Brain microvascular endothelial cell (primary cell): ENCODE measurements at regions not wholly inside any gene's neighbourhood (a gene's known extent, or its start where the extent isn't known, plus 50 kb on each side); places are given as distances from the start of the nearest gene placed in this dataset.

Source experiments
- DNase-seq: peaks from one replicate; pipeline ENCODE4 v3.0.0-alpha.2; 2020
- H3K27ac ChIP-seq: fragments of 250-450 bp; sonication (Bioruptor Pico); 2 replicates; pipeline ENCODE4 v1.5.1; 2020; ENCODE audit warnings: mild to moderate bottlenecking, moderate library complexity
- H3K27me3 ChIP-seq: fragments of 250-450 bp; sonication (Bioruptor Pico); replicated peaks from 2 replicates; pipeline ENCODE4 v1.5.1; 2020; ENCODE audit warnings: mild to moderate bottlenecking
- H3K36me3 ChIP-seq: fragments of 250-450 bp; sonication (Bioruptor Pico); replicated peaks from 2 replicates; pipeline ENCODE4 v1.5.1; 2020; ENCODE audit warnings: mild to moderate bottlenecking
- H3K4me3 ChIP-seq: 2 replicates; pipeline ENCODE4 v1.5.1; 2011; ENCODE audit warnings: low read depth, mild to moderate bottlenecking, control low read depth, low read length, moderate library complexity
- CTCF ChIP-seq: IDR thresholded peaks from 2 replicates; pipeline ENCODE4 v1.5.1; 2011; ENCODE audit warnings: low read depth, mild to moderate bottlenecking, moderate library complexity, low read length, control low read depth, inconsistent platforms; ENCODE audit errors: missing control alignments
- in situ Hi-C: cut with HindIII; loops from 2 replicates; pipeline ENCODE4 v1.10.0; 2017; ENCODE audit warnings: low sequenced_read_pairs, low pct_ligation_motif_present

DNA sequence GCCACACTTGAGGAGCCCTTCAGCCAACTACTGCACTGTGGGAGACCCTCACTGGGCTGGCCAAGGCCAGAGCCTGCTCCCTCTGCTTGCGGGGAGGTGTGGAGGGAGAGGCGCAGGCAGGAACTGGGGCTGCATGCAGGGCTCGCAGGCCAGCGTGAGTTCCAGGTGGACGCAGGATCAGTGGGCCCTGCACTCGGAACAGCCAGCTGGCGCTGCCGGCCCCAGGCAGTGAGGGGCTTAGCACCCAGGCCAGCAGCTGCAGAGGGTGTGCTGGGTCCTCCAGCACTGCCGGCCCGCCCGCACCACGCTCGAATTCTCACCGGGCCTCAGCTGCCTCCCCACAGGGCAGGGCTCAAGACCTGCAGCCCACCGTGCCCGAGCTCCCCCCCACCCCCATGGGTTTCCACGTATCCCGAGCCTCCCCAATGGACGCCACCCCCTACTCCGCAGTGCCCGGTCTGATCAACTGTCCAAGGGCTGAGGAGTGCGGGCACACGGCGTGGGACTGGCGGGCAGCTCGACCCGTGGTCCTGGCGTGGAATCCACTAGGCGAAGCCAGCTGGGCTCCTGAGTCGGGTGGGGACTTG is 1293.8 kb upstream of the PCDH9 start:
- H3K4me3 ChIP-seq = no peak overlapping the region
- no peak for TF ChIP-seq CTCF
- no peaks in the 10 kb centered on the region for H3K27me3 ChIP-seq
- in situ Hi-C loops = no loop called here
- no peak overlapping the region for H3K27ac ChIP-seq
- H3K36me3 ChIP-seq = no peaks in the 10 kb centered on the region
- no peak for DNase-seq

DNA sequence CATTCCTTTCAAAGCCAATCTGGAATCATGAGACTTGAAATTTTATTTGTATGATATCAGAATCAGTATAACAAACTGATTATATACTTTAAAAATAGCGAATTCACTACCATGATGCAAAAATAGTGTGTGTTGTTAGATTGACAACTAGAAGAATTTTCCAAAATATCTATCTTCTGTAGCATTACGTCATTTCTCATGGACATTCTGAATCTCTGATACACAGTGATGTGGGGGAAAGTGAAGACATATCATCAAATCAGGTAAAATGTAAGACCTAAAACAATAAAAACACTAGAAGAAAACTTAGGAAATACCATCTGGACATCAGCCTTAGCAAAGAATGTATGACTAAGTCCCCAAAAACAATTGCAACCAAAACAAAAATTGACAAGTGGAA is 1292.0 kb upstream of the PCDH9 start:
- no peaks in the 10 kb centered on the region for H3K27me3 ChIP-seq
- no peak for TF ChIP-seq CTCF
- no peak overlapping the region for H3K27ac ChIP-seq
- DNase-seq = no peak
- no peaks in the 10 kb centered on the region for H3K36me3 ChIP-seq
- in situ Hi-C loops = no loop called here
- H3K4me3 ChIP-seq = no peak overlapping the region

GRCh38 chr13:68509734-68510621 is 1279.8 kb upstream of the PCDH9 start:
- no peak overlapping the region for H3K27ac ChIP-seq
- no peaks in the 10 kb centered on the region for H3K27me3 ChIP-seq
- no peaks in the 10 kb centered on the region for H3K36me3 ChIP-seq
- no peak for TF ChIP-seq CTCF
- no peak overlapping the region for H3K4me3 ChIP-seq
- in situ Hi-C loops = no loop called here
- DNase-seq = no peak

DNA sequence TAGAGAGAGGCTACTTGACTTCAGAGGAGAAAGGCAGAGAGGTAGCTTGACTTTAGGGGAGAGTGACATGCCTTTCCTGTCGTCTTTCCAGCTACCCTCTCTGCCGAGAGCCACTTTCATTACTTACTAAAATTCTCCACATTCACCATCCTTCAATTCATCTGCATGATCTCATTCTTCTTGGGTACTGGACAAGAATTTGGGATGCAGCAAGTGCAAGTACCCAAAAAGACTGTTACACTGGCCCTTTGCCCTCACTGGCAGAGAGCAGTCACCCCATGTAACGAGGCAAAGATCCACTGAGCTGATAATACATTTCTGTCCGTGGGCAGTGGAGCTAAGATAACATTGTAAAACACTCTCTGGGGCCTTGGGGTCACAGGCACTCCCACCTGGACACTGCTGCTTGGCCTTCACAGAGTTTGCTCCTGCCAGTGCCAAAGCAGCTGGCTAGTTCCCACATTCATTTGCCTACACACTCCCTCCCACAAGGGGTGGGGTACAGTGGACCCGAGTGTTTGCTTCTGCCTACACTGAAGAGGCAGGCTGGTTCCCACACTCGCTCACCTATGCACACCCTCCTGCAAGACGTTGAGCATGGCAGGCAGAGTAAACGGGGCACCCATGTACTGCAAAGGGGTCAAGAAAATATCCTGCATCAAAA is 1276.9 kb upstream of the PCDH9 start:
- Histone ChIP-seq H3K36me3 (no peaks in the 10 kb centered on the region), H3K4me3 (no peak overlapping the region), H3K27ac (no peak overlapping the region), H3K27me3 (no peaks in the 10 kb centered on the region)
- DNase-seq = no peak
- no peak for TF ChIP-seq CTCF
- in situ Hi-C loops = no loop called here

DNA sequence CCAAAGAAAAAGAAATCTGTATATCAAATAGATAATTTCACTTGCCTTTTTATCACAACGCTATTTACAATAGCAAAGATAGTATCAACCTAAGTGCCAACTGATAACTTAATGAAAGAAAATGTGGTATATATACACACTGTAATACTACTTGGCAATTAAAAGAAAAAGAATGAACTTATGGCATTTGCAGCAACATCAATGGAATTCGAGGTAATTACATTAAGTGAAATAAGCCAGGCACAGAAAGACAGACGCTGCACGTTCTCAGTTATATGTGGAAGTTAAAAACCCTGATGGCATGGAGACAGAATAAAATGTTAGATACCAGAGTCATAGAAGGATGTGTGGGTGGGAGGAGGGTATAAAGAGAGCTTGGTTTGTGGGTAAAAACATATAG is 1260.5 kb upstream of the PCDH9 start:
- in situ Hi-C loops = no loop called here
- DNase-seq = no peak
- no peak overlapping the region for H3K4me3 ChIP-seq
- no peak overlapping the region for H3K27ac ChIP-seq
- H3K36me3 ChIP-seq = no peaks in the 10 kb centered on the region
- H3K27me3 ChIP-seq = no peaks in the 10 kb centered on the region
- no peak for TF ChIP-seq CTCF
